HL-60 (cell line): ENCODE measurements at regions not wholly inside any gene's neighbourhood (a gene's known extent, or its start where the extent isn't known, plus 50 kb on each side); places are given as distances from the start of the nearest gene placed in this dataset.

Experiments used
- DNase-seq, 2 experiments: peaks; one replicate each; pipeline ENCODE4 v3.0.0-alpha.2; 2010 to 2020; ENCODE audit warnings: low read depth in 1 of 2, low spot score in 1 of 2
- H3K27ac ChIP-seq: fragments of 250-450 bp; sonication (Bioruptor Pico); replicated peaks from 2 replicates; pipeline ENCODE4 v1.5.1; 2020; ENCODE audit warnings: mild to moderate bottlenecking, moderate library complexity
- H3K27me3 ChIP-seq: fragments of 250-450 bp; sonication (Bioruptor Pico); 2 replicates; pipeline ENCODE4 v1.5.1; 2021; ENCODE audit warnings: mild to moderate bottlenecking, moderate library complexity; ENCODE audit not compliant: insufficient read depth, poor library complexity, severe bottlenecking
- H3K4me3 ChIP-seq: replicated peaks from 2 replicates; pipeline ENCODE4 v1.5.1; 2011; ENCODE audit warnings: mild to moderate bottlenecking, control low read depth, low read length; ENCODE audit not compliant: insufficient read depth
- GABPA ChIP-seq: IDR thresholded peaks from 2 replicates; pipeline ENCODE4 v1.6.1; 2012; ENCODE audit warnings: low read depth
- POLR2AphosphoS5 ChIP-seq: IDR thresholded peaks from 2 replicates; pipeline ENCODE4 v1.6.1; 2012; ENCODE audit warnings: low read depth
- SPI1 ChIP-seq: IDR thresholded peaks from 2 replicates; pipeline ENCODE4 v1.6.1; 2012; ENCODE audit warnings: low read depth, mild to moderate bottlenecking, borderline replicate concordance
- TF ChIP-seq, protein P1 (sequence below): IDR thresholded peaks from 2 replicates; pipeline ENCODE4 v1.6.1; 2012; ENCODE audit warnings: low read depth; ENCODE audit not compliant: insufficient replicate concordance
- TF ChIP-seq, protein P2 (sequence below): IDR thresholded peaks from one replicate; pipeline ENCODE4 v1.5.1; 2011; ENCODE audit warnings: low read length, control low read depth, inconsistent platforms; ENCODE audit not compliant: insufficient read depth

DNA sequence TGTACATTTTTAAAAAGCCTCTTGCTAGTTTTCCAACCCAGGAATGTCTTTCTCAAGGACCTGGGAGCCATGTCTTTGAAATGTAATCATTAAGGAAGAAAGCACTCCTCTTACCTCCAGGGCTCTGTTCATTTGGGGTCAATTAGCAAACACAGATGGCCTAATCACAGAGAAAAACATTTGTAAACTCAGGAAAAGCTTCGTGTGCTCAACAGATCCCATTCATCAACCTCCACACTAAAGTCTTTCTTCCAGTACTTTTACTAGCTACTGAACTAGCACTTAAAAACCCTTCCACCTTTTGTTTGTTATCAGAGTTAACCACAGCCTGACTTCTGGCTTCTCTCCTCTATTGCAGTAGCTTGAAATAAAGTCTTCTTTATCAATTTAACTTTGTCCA, 441.4 kb downstream of the PCDH20 start:
- TF ChIP-seq GABPA (no peak), POLR2AphosphoS5 (no peak), SPI1 (no peak)
- TF ChIP-seq, protein P1, sequence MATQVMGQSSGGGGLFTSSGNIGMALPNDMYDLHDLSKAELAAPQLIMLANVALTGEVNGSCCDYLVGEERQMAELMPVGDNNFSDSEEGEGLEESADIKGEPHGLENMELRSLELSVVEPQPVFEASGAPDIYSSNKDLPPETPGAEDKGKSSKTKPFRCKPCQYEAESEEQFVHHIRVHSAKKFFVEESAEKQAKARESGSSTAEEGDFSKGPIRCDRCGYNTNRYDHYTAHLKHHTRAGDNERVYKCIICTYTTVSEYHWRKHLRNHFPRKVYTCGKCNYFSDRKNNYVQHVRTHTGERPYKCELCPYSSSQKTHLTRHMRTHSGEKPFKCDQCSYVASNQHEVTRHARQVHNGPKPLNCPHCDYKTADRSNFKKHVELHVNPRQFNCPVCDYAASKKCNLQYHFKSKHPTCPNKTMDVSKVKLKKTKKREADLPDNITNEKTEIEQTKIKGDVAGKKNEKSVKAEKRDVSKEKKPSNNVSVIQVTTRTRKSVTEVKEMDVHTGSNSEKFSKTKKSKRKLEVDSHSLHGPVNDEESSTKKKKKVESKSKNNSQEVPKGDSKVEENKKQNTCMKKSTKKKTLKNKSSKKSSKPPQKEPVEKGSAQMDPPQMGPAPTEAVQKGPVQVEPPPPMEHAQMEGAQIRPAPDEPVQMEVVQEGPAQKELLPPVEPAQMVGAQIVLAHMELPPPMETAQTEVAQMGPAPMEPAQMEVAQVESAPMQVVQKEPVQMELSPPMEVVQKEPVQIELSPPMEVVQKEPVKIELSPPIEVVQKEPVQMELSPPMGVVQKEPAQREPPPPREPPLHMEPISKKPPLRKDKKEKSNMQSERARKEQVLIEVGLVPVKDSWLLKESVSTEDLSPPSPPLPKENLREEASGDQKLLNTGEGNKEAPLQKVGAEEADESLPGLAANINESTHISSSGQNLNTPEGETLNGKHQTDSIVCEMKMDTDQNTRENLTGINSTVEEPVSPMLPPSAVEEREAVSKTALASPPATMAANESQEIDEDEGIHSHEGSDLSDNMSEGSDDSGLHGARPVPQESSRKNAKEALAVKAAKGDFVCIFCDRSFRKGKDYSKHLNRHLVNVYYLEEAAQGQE = no peak
- TF ChIP-seq, protein P2, sequence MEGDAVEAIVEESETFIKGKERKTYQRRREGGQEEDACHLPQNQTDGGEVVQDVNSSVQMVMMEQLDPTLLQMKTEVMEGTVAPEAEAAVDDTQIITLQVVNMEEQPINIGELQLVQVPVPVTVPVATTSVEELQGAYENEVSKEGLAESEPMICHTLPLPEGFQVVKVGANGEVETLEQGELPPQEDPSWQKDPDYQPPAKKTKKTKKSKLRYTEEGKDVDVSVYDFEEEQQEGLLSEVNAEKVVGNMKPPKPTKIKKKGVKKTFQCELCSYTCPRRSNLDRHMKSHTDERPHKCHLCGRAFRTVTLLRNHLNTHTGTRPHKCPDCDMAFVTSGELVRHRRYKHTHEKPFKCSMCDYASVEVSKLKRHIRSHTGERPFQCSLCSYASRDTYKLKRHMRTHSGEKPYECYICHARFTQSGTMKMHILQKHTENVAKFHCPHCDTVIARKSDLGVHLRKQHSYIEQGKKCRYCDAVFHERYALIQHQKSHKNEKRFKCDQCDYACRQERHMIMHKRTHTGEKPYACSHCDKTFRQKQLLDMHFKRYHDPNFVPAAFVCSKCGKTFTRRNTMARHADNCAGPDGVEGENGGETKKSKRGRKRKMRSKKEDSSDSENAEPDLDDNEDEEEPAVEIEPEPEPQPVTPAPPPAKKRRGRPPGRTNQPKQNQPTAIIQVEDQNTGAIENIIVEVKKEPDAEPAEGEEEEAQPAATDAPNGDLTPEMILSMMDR = no peak
- DNase-seq = no peak
- no peak overlapping the region for H3K4me3 ChIP-seq
- H3K27me3 ChIP-seq = no peaks in the 10 kb centered on the region
- H3K27ac ChIP-seq = no peak overlapping the region

DNA sequence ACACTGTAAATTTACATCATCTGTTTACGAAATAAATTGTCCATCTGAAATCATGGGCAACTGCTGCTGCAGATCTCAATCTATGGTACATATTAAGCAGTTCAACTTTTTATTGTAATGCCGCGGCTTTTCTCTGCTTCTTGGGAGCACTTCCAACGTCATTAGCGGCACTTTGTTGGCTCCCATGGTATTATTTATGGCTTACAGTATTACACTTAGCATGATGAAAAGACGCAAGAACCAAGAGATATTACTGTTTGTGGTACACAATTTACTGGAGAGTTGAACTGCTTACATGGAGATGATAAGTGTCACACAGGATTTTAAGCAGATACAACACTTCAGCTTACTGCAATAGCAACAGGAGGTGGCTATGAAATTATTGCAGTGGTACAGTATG, 442.1 kb downstream of the PCDH20 start:
- no peak overlapping the region for H3K27ac ChIP-seq
- DNase-seq = no peak
- no peak overlapping the region for H3K4me3 ChIP-seq
- H3K27me3 ChIP-seq = no peaks in the 10 kb centered on the region
- TF ChIP-seq, protein P1 = no peak
- TF ChIP-seq, protein P2 = no peak
- no peak for TF ChIP-seq GABPA
- TF ChIP-seq SPI1 = no peak
- no peak for TF ChIP-seq POLR2AphosphoS5

DNA sequence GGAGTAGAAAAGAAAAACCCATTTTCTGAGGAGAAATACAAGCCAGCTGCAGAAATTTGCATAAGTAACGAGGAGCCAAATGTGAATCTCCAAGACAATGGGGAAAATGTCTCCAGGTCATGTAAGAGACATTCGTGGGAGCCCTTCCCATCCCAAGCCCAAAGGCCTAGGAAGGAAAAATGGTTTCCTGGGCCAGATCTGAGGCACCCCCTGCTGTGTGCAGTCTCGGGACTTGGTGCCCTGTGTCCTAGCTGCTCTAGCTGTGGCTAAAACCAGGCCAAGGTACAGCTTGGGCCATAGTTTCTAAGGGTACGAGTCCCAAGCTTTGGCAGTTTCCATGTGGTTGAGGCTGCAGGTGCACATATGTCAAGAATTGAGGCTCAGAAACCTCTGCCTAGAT, 444.9 kb downstream of the PCDH20 start:
- no peak for DNase-seq
- Histone ChIP-seq H3K27ac (no peak overlapping the region), H3K4me3 (no peak overlapping the region), H3K27me3 (no peaks in the 10 kb centered on the region)
- TF ChIP-seq SPI1 = no peak
- no peak for TF ChIP-seq GABPA

DNA sequence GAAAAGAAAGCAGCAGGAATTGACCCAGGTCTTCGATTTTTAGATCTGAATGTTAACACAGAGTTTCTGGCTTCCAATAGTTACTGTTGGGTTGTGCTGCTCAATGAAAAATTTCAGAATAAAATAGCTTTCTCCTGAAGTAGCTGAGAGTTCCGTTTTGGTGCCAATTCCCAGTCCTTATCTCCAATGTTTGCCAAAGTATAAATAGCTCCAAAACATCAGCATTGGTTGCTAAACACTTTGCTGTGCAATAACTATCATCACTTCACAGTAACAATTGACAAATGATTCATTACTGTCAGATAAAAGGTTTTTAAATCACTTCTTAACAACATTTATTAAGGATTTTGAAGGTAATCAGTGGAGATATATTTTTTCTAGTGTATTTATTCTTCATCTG, 446.0 kb downstream of the PCDH20 start:
- no peak for DNase-seq
- TF ChIP-seq, protein P1 = no peak
- TF ChIP-seq GABPA (no peak), SPI1 (no peak), POLR2AphosphoS5 (no peak)
- TF ChIP-seq, protein P2 = no peak
- H3K4me3 ChIP-seq = no peak overlapping the region
- H3K27ac ChIP-seq = no peak overlapping the region
- no peaks in the 10 kb centered on the region for H3K27me3 ChIP-seq
